GM10248 (cell line): ENCODE measurements at regions not wholly inside any gene's neighbourhood (a gene's known extent, or its start where the extent isn't known, plus 50 kb on each side); places are given as distances from the start of the nearest gene placed in this dataset.

ENCODE experiments used
- CTCF ChIA-PET: fragments of 300-600 bp; sonication (Branson Sonifier 250); formaldehyde crosslinking; extraction: SDS; loops from one replicate; lab custom pipeline; 2021; ENCODE audit warnings: antibody characterized with exemption; lab: Yijun Ruan, JAX
- POLR2A ChIA-PET: fragments of 350-650 bp; sonication (Branson Sonifier 250); formaldehyde crosslinking; extraction: SDS; loops from one replicate; lab custom pipeline; 2020; ENCODE audit warnings: antibody characterized with exemption; lab: Yijun Ruan, JAX
- DNase-seq: peaks from one replicate; pipeline ENCODE4 v3.0.0; 2012; ENCODE audit errors: extremely low spot score
- CTCF ChIP-seq: IDR thresholded peaks from 2 replicates; pipeline ENCODE4 v1.5.1; 2012; ENCODE audit warnings: mild to moderate bottlenecking, low read depth; ENCODE audit errors: extremely low read depth, missing control alignments, control extremely low read depth

GRCh38 chr2:6685447-6685846 lies 180.3 kb downstream of the CMPK2 start:
- CTCF ChIA-PET: interaction anchor here (1.0 to 1.4 kb wide), 2 partner anchors 14 to 52 kb away, joined by 3 read pairs; no protein-coding TSS in a partner anchor
- TF ChIP-seq CTCF: no peak
- DNase-seq: no peak
- POLR2A ChIA-PET: no interaction called here

GRCh38 chr2:6692056-6692455 lies 173.7 kb downstream of the CMPK2 start:
- ChIA-PET CTCF (interaction anchor here (1.2 kb wide), 1 partner anchor 8 kb away, joined by 3 read pairs; no protein-coding TSS in a partner anchor), POLR2A (no interaction called here)

GRCh38 chr2:6692819-6693218 lies 172.9 kb downstream of the CMPK2 start:
- DNase-seq: no peak
- no peak for TF ChIP-seq CTCF
- CTCF ChIA-PET: no interaction called here
- POLR2A ChIA-PET: no interaction called here

More at GRCh38 chr2:6692056-6692455, 173.7 kb downstream of the CMPK2 start:
- no peak for TF ChIP-seq CTCF
- no peak for DNase-seq

GRCh38 chr2:6694555-6694954 lies 171.2 kb downstream of the CMPK2 start:
- no peak for TF ChIP-seq CTCF
- no peak for DNase-seq
- ChIA-PET CTCF (no interaction called here), POLR2A (no interaction called here)

- no peak for TF ChIP-seq CTCF
- CTCF ChIA-PET: interaction anchor here (1.2 to 1.5 kb wide), 2 partner anchors 8 to 15 kb away, joined by 3 read pairs; no protein-coding TSS in a partner anchor
- POLR2A ChIA-PET: no interaction called here
- no peak for DNase-seq
Measured at GRCh38 chr2:6700335-6700734, 165.4 kb downstream of the CMPK2 start.

- no peak for DNase-seq
- CTCF ChIA-PET: no interaction called here
- POLR2A ChIA-PET: no interaction called here
- no peak for TF ChIP-seq CTCF
Measured at GRCh38 chr2:6704077-6704476, 161.6 kb downstream of the CMPK2 start.
